HCT116 (cell line): ENCODE measurements at regions not wholly inside any gene's neighbourhood (a gene's known extent, or its start where the extent isn't known, plus 50 kb on each side); places are given as distances from the start of the nearest gene placed in this dataset.

Experiments used
- ATAC-seq: fragments of 200-7000 bp; cut with Tn5 transposase; 2 replicates; pipeline ENCODE4 v1.9.1; 2020; ENCODE audit warnings: mild to moderate bottlenecking, moderate library complexity
- BruUV-seq: library from RNA; stranded (reverse); fragments of 400-500 nt; replicated peaks from 2 replicates; lab custom pipeline; 2021; lab: Mats Ljungman, UMichigan
- CTCF ChIA-PET: fragments of 300-600 bp; sonication (Branson Sonifier 250); formaldehyde crosslinking; loops from one replicate; lab custom pipeline; 2021; ENCODE audit warnings: antibody characterized with exemption; lab: Charles Lee
- POLR2A ChIA-PET: fragments of 300-600, 350-600 bp; sonication (Branson Sonifier 250); formaldehyde crosslinking; loops from one replicate; lab custom pipeline; 2021; ENCODE audit warnings: antibody characterized with exemption; lab: Charles Lee
- RAD21 ChIA-PET, 2 experiments: fragments of 300-600 bp; sonication (Branson Sonifier 250); formaldehyde crosslinking; loops; one replicate each; lab custom pipeline; 2023; ENCODE audit warnings: low total read pairs in 2 of 2; ENCODE audit not compliant: uncharacterized antibody in 2 of 2, unreplicated experiment in 2 of 2, low non-redundant PET in 1 of 2; lab: Charles Lee
- DNase-seq: peaks from one replicate; pipeline ENCODE4 v3.0.0-alpha.2; 2010; ENCODE audit warnings: low read depth, low spot score
- H2AFZ ChIP-seq: fragments of 200-600 bp; shearing (Covaris generic), sonication (generic); 2 replicates; pipeline ENCODE4 v1.6.1; 2017; ENCODE audit warnings: low read depth, mixed run types, mixed read lengths, antibody characterized with exemption, low read length; ENCODE audit not compliant: poor library complexity, severe bottlenecking
- H3K27ac ChIP-seq: 2 replicates; pipeline ENCODE4 v1.5.1; 2012; ENCODE audit warnings: low read depth, low read length
- H3K27me3 ChIP-seq: fragments of 200-600 bp; sonication (generic); 2 replicates; pipeline ENCODE4 v1.6.1; 2016; ENCODE audit warnings: mixed run types, low read length, mixed read lengths; ENCODE audit not compliant: insufficient read depth
- H3K36me3 ChIP-seq, 2 experiments: fragments of 200-500 bp in 1 of 2; fragments of 200-600 bp in 1 of 2; sonication (Bioruptor generic) in 1 of 2; sonication (generic) in 1 of 2; 2 replicates each; pipeline versions ENCODE4 v1.5.1 to v1.6.1; 2014 to 2016; ENCODE audit warnings: low read length in 2 of 2, inconsistent platforms in 1 of 2, mixed read lengths in 1 of 2, mixed run types in 1 of 2; ENCODE audit not compliant: insufficient read depth in 2 of 2, control insufficient read depth in 1 of 2
- H3K4me1 ChIP-seq, 2 experiments: fragments of 200-600 bp in 1 of 2; sonication (generic) in 1 of 2; 2 replicates each; pipeline versions ENCODE4 v1.5.1 to v1.6.1; 2012 to 2017; ENCODE audit warnings: low read length in 2 of 2, inconsistent platforms in 1 of 2, mild to moderate bottlenecking in 1 of 2, mixed read lengths in 1 of 2, mixed run types in 1 of 2, moderate library complexity in 1 of 2; ENCODE audit not compliant: insufficient read depth in 2 of 2, control insufficient read depth in 1 of 2
- H3K4me2 ChIP-seq: fragments of 200-600 bp; sonication (generic); 2 replicates; pipeline ENCODE4 v1.6.1; 2017; ENCODE audit warnings: mixed run types, low read length, mixed read lengths
- H3K4me3 ChIP-seq, 2 experiments: fragments of 200-600 bp in 1 of 2; sonication (generic) in 1 of 2; replicated peaks in 1 of 2; 2 replicates each; pipeline ENCODE4 v1.5.1; 2011 to 2016; ENCODE audit warnings: low read length in 2 of 2, control low read depth in 1 of 2, low read depth in 1 of 2, mild to moderate bottlenecking in 1 of 2, mixed read lengths in 1 of 2, mixed run types in 1 of 2
- H3K79me2 ChIP-seq: fragments of 200-600 bp; sonication (generic); 2 replicates; pipeline ENCODE4 v1.6.1; 2017; ENCODE audit warnings: mild to moderate bottlenecking, mixed run types, low read length, moderate library complexity, mixed read lengths; ENCODE audit not compliant: insufficient read depth
- H3K9ac ChIP-seq: fragments of 200-600 bp; sonication (generic); 2 replicates; pipeline ENCODE4 v1.6.1; 2016; ENCODE audit warnings: low read length, mixed read lengths
- H3K9me2 ChIP-seq: fragments of 200-600 bp; sonication (generic), shearing (Covaris generic); 2 replicates; pipeline ENCODE4 v1.6.1; 2017; ENCODE audit warnings: mixed run types, mild to moderate bottlenecking, moderate library complexity; ENCODE audit not compliant: insufficient read depth
- H3K9me3 ChIP-seq, 2 experiments: fragments of 200-500 bp in 1 of 2; fragments of 200-600 bp in 1 of 2; sonication (Bioruptor generic) in 1 of 2; sonication (generic) in 1 of 2; 2 replicates each; pipeline ENCODE4 v1.6.1; 2014 to 2017; ENCODE audit warnings: low read length in 2 of 2, mixed read lengths in 2 of 2, inconsistent platforms in 1 of 2, low read depth in 1 of 2, mild to moderate bottlenecking in 1 of 2, mixed run types in 1 of 2, moderate library complexity in 1 of 2; ENCODE audit not compliant: control insufficient read depth in 1 of 2, insufficient read depth in 1 of 2
- H4K20me1 ChIP-seq: fragments of 200-600 bp; sonication (generic), shearing (Covaris generic); 2 replicates; pipeline ENCODE4 v1.6.1; 2017; ENCODE audit warnings: mixed run types, mild to moderate bottlenecking, moderate library complexity; ENCODE audit not compliant: insufficient read depth
- CEBPB ChIP-seq: IDR thresholded peaks from 2 replicates; pipeline ENCODE4 v1.6.1; 2012; ENCODE audit warnings: low read depth
- CTCF ChIP-seq, 3 experiments: fragments of 200-600 bp in 1 of 3; sonication (generic) in 1 of 3; IDR thresholded peaks in 2 of 3; conservative IDR thresholded peaks in 1 of 3; 2 replicates each; pipeline ENCODE4 v1.5.1; 2012 to 2017; ENCODE audit warnings: low read depth in 2 of 3, low read length in 2 of 3, antibody characterized with exemption in 1 of 3, borderline replicate concordance in 1 of 3, control low read depth in 1 of 3, mild to moderate bottlenecking in 1 of 3, mixed read lengths in 1 of 3, mixed run types in 1 of 3, moderate library complexity in 1 of 3; ENCODE audit not compliant: insufficient read depth in 1 of 3
- ELF1 ChIP-seq: IDR thresholded peaks from 2 replicates; pipeline ENCODE4 v1.6.1; 2012; ENCODE audit warnings: low read depth, borderline replicate concordance
- EZH2 ChIP-seq: fragments of 200-600 bp; sonication (generic); IDR thresholded peaks from 2 replicates; pipeline ENCODE4 v1.6.1; 2017; ENCODE audit warnings: antibody characterized with exemption, mixed run types
- FOSL1 ChIP-seq: IDR thresholded peaks from 2 replicates; pipeline ENCODE4 v1.6.1; 2012; ENCODE audit warnings: low read depth
- MAX ChIP-seq: IDR thresholded peaks from 2 replicates; pipeline ENCODE4 v1.6.1; 2012
- POLR2A ChIP-seq: IDR thresholded peaks from 2 replicates; pipeline ENCODE4 v1.7.0; 2011; ENCODE audit warnings: borderline replicate concordance; ENCODE audit not compliant: insufficient read depth, insufficient read length; ENCODE audit errors: extremely low read depth
- RAD21 ChIP-seq: IDR thresholded peaks from 2 replicates; pipeline ENCODE4 v1.6.1; 2012; ENCODE audit warnings: low read depth, mild to moderate bottlenecking
- SIN3A ChIP-seq: IDR thresholded peaks from 2 replicates; pipeline ENCODE4 v1.6.1; 2012; ENCODE audit warnings: low read depth
- SRF ChIP-seq: IDR thresholded peaks from 2 replicates; pipeline ENCODE4 v1.6.1; 2012; ENCODE audit warnings: low read depth
- TCF7L2 ChIP-seq: IDR thresholded peaks from 2 replicates; pipeline ENCODE4 v1.7.0; 2011; ENCODE audit warnings: borderline replicate concordance, inconsistent platforms; ENCODE audit not compliant: insufficient read depth, insufficient read length; ENCODE audit errors: extremely low read depth
- YY1 ChIP-seq: IDR thresholded peaks from 2 replicates; pipeline ENCODE4 v1.6.1; 2011; ENCODE audit warnings: low read length, low read depth, moderate library complexity, mild to moderate bottlenecking; ENCODE audit not compliant: insufficient replicate concordance; ENCODE audit errors: extremely low read depth
- ZBTB33 ChIP-seq: IDR thresholded peaks from 2 replicates; pipeline ENCODE4 v1.6.1; 2011; ENCODE audit warnings: mild to moderate bottlenecking, low read length, moderate library complexity; ENCODE audit not compliant: insufficient replicate concordance; ENCODE audit errors: extremely low read depth
- ZFX ChIP-seq: fragments of 450-650 bp; IDR thresholded peaks from 2 replicates; pipeline ENCODE4 v1.6.1; 2017
- ZNF274 ChIP-seq: fragments of 200-500 bp; sonication (Bioruptor generic); IDR thresholded peaks from 2 replicates; pipeline ENCODE4 v1.6.1; 2014; ENCODE audit warnings: mild to moderate bottlenecking, low read depth, low read length, inconsistent platforms
- intact Hi-C: fragments of 100-400 bp; cut with micrococcal nuclease; formaldehyde crosslinking; loops from 2 replicates; pipeline ENCODE4 v1.10.0; 2022

- no peak for TF ChIP-seq ZBTB33
- no peak for TF ChIP-seq ZNF274
- TF ChIP-seq EZH2, result no peak
- no peak for TF ChIP-seq SIN3A
- TF ChIP-seq SRF, result no peak
- TF ChIP-seq TCF7L2, result no peak
- TF ChIP-seq YY1, result no peak
- no peak for TF ChIP-seq FOSL1
- no peak for TF ChIP-seq CEBPB
- TF ChIP-seq, all 23 proteins: peak for 0
Observed at GRCh38 chr3:72319194-72320094, 528.8 kb downstream of the SHQ1 start (continued).

GRCh38 chr3:72318504-72319193 lies 529.6 kb downstream of the SHQ1 start:
- H4K20me1 ChIP-seq, result no peaks in the 10 kb centered on the region
- no peak overlapping the region for H3K9ac ChIP-seq
- H3K4me3 ChIP-seq, result no peak overlapping the region
- H3K27ac ChIP-seq, result no peak overlapping the region
- ATAC-seq, result no peak
- TF ChIP-seq CTCF (IDR thresholded peaks at IDR 0.05 in 2 of 3, conservative IDR thresholded peaks at IDR 0.05 in 1 of 3; ENCODE audit: borderline replicate concordance in 1 of 3, insufficient read depth in 1 of 3, low read depth in 2 of 3, low read length in 2 of 3) (no peak), ELF1 (no peak), ZNF274 (no peak), MAX (no peak), POLR2A (no peak), ZFX (no peak), RAD21 (no peak)
- TF ChIP-seq, all 23 proteins: peak for 0
- no peak overlapping the region for H2AFZ ChIP-seq
- no peak for DNase-seq
- no peaks in the 10 kb centered on the region for H3K36me3 ChIP-seq
- POLR2A ChIA-PET, result no interaction called here
- RAD21 ChIA-PET, result no interaction called here
- H3K9me2 ChIP-seq, result no peaks in the 10 kb centered on the region
- no peaks in the 10 kb centered on the region for H3K4me1 ChIP-seq
- H3K9me3 ChIP-seq, result no peaks in the 10 kb centered on the region
- H3K4me2 ChIP-seq, result no peak overlapping the region
- BruUV-seq, result no TSS peak
- H3K27me3 ChIP-seq, result 0 out of 2 replicates have a peak, but pooled peaks cover 3% of the 10 kb centered on the region
- H3K79me2 ChIP-seq, result no peaks in the 10 kb centered on the region
- intact Hi-C loops, result no loop called here
- CTCF ChIA-PET, result no interaction called here
